Keratinocyte (primary cell): ENCODE measurements at regions not wholly inside any gene's neighbourhood (a gene's known extent, or its start where the extent isn't known, plus 50 kb on each side); places are given as distances from the start of the nearest gene placed in this dataset.

Experiments used
- DNase-seq: peaks from one replicate; pipeline ENCODE4 v3.0.0-alpha.2; 2011; ENCODE audit warnings: low read depth, missing footprints, low spot score
- FAIRE-seq: peaks from 2 replicates; lab custom pipeline; 2011; peaks lifted over from hg19 to GRCh38; lab: Jason Lieb, UNC
- H2AFZ ChIP-seq: 2 replicates; pipeline ENCODE4 v1.6.0; 2012; ENCODE audit warnings: low read length, control low read depth, inconsistent platforms; ENCODE audit not compliant: control insufficient read depth
- H3K27ac ChIP-seq: 2 replicates; pipeline ENCODE4 v1.5.1; 2011; ENCODE audit warnings: low read length; ENCODE audit not compliant: control insufficient read depth, insufficient read depth
- H3K27me3 ChIP-seq: 3 replicates; pipeline ENCODE4 v1.6.0; 2011; ENCODE audit warnings: low read length; ENCODE audit not compliant: control insufficient read depth, insufficient read depth; ENCODE audit errors: extremely low read depth
- H3K36me3 ChIP-seq, 2 experiments: 2 replicates in 1 of 2; 3 replicates in 1 of 2; pipeline ENCODE4 v1.5.1; 2011; ENCODE audit warnings: low read length in 2 of 2, mild to moderate bottlenecking in 1 of 2; ENCODE audit not compliant: control insufficient read depth in 2 of 2, insufficient read depth in 2 of 2; ENCODE audit errors: extremely low read depth in 1 of 2
- H3K4me1 ChIP-seq: 3 replicates; pipeline ENCODE4 v1.5.1; 2011; ENCODE audit warnings: low read length; ENCODE audit not compliant: control insufficient read depth, insufficient read depth; ENCODE audit errors: extremely low read depth
- H3K4me2 ChIP-seq: 3 replicates; pipeline ENCODE4 v1.6.0; 2011; ENCODE audit warnings: low read depth, low read length; ENCODE audit not compliant: control insufficient read depth, insufficient read depth; ENCODE audit errors: extremely low read depth
- H3K4me3 ChIP-seq, 3 experiments: fragments of 200-600 bp in 1 of 3; sonication (generic) in 1 of 3; 2 replicates in 2 of 3; 3 replicates in 1 of 3; pipeline ENCODE4 v1.5.1; 2011 to 2016; ENCODE audit warnings: low read length in 3 of 3, mild to moderate bottlenecking in 3 of 3, control low read depth in 2 of 3, inconsistent platforms in 1 of 3, low read depth in 1 of 3, mixed read lengths in 1 of 3, mixed run types in 1 of 3, moderate library complexity in 1 of 3; ENCODE audit not compliant: control insufficient read depth in 2 of 3, insufficient read depth in 2 of 3; ENCODE audit errors: extremely low read depth in 1 of 3
- H3K79me2 ChIP-seq: 2 replicates; pipeline ENCODE4 v1.6.0; 2012; ENCODE audit warnings: low read length; ENCODE audit not compliant: control insufficient read depth, insufficient read depth
- H3K9ac ChIP-seq: 3 replicates; pipeline ENCODE4 v1.6.0; 2011; ENCODE audit warnings: low read length; ENCODE audit not compliant: control insufficient read depth, insufficient read depth; ENCODE audit errors: extremely low read depth
- H3K9me1 ChIP-seq: 3 replicates; pipeline ENCODE4 v1.6.0; 2011; ENCODE audit warnings: low read length; ENCODE audit not compliant: control insufficient read depth, insufficient read depth; ENCODE audit errors: extremely low read depth
- H3K9me3 ChIP-seq: 2 replicates; pipeline ENCODE4 v1.5.1; 2012; ENCODE audit warnings: low read depth, low read length; ENCODE audit not compliant: control insufficient read depth
- H4K20me1 ChIP-seq: 3 replicates; pipeline ENCODE4 v1.6.0; 2011; ENCODE audit warnings: low read length; ENCODE audit not compliant: control insufficient read depth, insufficient read depth; ENCODE audit errors: extremely low read depth
- EZH2 ChIP-seq: IDR thresholded peaks from one replicate; pipeline ENCODE4 v1.6.1; 2012; ENCODE audit warnings: inconsistent platforms, mild to moderate bottlenecking, low read length, moderate library complexity
- dilution Hi-C: fragments of 300-500 bp; cut with MboI; formaldehyde crosslinking; loops from one replicate; pipeline ENCODE4 v1.7.0; 2020; ENCODE audit warnings: low sequenced_read_pairs; ENCODE audit not compliant: extremely low pct_ligation_motif_present
- TF ChIP-seq, protein P1 (sequence below), 3 experiments: IDR thresholded peaks in 1 of 3; conservative IDR thresholded peaks in 1 of 3; optimal IDR thresholded peaks in 1 of 3; 2 replicates in 2 of 3; 3 replicates in 1 of 3; pipeline versions ENCODE3 to v1.5.1; 2011; ENCODE audit warnings: low read length in 3 of 3, mild to moderate bottlenecking in 3 of 3, moderate library complexity in 2 of 3, control low read depth in 1 of 3, inconsistent platforms in 1 of 3; ENCODE audit not compliant: insufficient read depth in 2 of 3; ENCODE audit errors: extremely low read depth in 1 of 3

GRCh38 chr4:79472693-79473438 is 64.8 kb upstream of the GK2 start:
- Histone ChIP-seq H3K9me3 (no peaks in the 10 kb centered on the region), H3K9ac (no peak overlapping the region), H4K20me1 (no peaks in the 10 kb centered on the region), H3K4me2 (no peak overlapping the region), H3K27ac (no peak overlapping the region), H3K4me3 (no peak overlapping the region), H3K36me3 (no peaks in the 10 kb centered on the region), H3K79me2 (no peaks in the 10 kb centered on the region), H3K4me1 (no peaks in the 10 kb centered on the region), H2AFZ (no peak overlapping the region), H3K27me3 (no peaks in the 10 kb centered on the region), H3K9me1 (no peaks in the 10 kb centered on the region)
- no peak for DNase-seq
- TF ChIP-seq EZH2: no peak
- FAIRE-seq: no peak
- dilution Hi-C loops: no loop called here

GRCh38 chr4:79472036-79472435 is 64.0 kb upstream of the GK2 start:
- Histone ChIP-seq H3K4me2 (no peak overlapping the region), H3K9me3 (no peaks in the 10 kb centered on the region), H2AFZ (no peak overlapping the region), H3K4me1 (no peaks in the 10 kb centered on the region), H3K79me2 (no peaks in the 10 kb centered on the region), H3K4me3 (no peak overlapping the region), H3K36me3 (no peaks in the 10 kb centered on the region), H3K27ac (no peak overlapping the region), H3K9me1 (no peaks in the 10 kb centered on the region), H3K9ac (no peak overlapping the region), H3K27me3 (no peaks in the 10 kb centered on the region), H4K20me1 (no peaks in the 10 kb centered on the region)
- dilution Hi-C loops: no loop called here
- TF ChIP-seq EZH2: no peak
- TF ChIP-seq, protein P1, sequence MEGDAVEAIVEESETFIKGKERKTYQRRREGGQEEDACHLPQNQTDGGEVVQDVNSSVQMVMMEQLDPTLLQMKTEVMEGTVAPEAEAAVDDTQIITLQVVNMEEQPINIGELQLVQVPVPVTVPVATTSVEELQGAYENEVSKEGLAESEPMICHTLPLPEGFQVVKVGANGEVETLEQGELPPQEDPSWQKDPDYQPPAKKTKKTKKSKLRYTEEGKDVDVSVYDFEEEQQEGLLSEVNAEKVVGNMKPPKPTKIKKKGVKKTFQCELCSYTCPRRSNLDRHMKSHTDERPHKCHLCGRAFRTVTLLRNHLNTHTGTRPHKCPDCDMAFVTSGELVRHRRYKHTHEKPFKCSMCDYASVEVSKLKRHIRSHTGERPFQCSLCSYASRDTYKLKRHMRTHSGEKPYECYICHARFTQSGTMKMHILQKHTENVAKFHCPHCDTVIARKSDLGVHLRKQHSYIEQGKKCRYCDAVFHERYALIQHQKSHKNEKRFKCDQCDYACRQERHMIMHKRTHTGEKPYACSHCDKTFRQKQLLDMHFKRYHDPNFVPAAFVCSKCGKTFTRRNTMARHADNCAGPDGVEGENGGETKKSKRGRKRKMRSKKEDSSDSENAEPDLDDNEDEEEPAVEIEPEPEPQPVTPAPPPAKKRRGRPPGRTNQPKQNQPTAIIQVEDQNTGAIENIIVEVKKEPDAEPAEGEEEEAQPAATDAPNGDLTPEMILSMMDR (optimal IDR thresholded peaks at IDR 0.05 in 1 of 3, IDR thresholded peaks at IDR 0.05 in 1 of 3, conservative IDR thresholded peaks at IDR 0.05 in 1 of 3; ENCODE audit: extremely low read depth in 1 of 3, insufficient read depth in 2 of 3, low read length in 3 of 3): no peak
- FAIRE-seq: no peak
- no peak for DNase-seq

DNA sequence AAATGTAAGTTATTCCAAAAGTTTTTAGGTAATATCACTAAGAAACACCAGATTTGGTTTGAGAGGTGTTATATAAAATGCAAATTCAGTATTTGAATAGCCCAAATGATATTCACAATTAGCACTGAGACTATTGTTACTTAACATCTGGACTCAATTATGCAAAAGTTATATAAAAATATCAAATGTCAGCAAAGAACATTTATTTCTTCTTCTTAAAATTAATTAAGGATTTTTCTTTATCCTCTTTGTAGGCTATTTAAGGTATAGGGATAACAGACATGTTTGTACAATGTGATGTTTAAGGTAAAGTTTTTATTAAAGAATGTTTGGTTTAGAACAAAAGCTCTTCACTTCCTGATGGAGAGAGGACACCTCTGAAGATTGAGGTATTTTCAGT is 63.3 kb upstream of the GK2 start:
- TF ChIP-seq EZH2: no peak
- TF ChIP-seq, protein P1 (optimal IDR thresholded peaks at IDR 0.05 in 1 of 3, IDR thresholded peaks at IDR 0.05 in 1 of 3, conservative IDR thresholded peaks at IDR 0.05 in 1 of 3; ENCODE audit: extremely low read depth in 1 of 3, insufficient read depth in 2 of 3, low read length in 3 of 3): no peak
- Histone ChIP-seq H3K4me3 (no peak overlapping the region), H3K79me2 (no peaks in the 10 kb centered on the region), H3K9me1 (no peaks in the 10 kb centered on the region), H3K27me3 (no peaks in the 10 kb centered on the region), H3K4me1 (no peaks in the 10 kb centered on the region), H3K9me3 (no peaks in the 10 kb centered on the region), H4K20me1 (no peaks in the 10 kb centered on the region), H3K9ac (no peak overlapping the region), H3K36me3 (no peaks in the 10 kb centered on the region), H3K27ac (no peak overlapping the region), H3K4me2 (no peak overlapping the region), H2AFZ (no peak overlapping the region)
- no peak for DNase-seq
- FAIRE-seq: no peak
- dilution Hi-C loops: no loop called here
